ENCODE measurements at regions not wholly inside any gene's neighbourhood (a gene's known extent, or its start where the extent isn't known, plus 50 kb on each side); places are given as distances from the start of the nearest gene placed in this dataset.

DNA sequence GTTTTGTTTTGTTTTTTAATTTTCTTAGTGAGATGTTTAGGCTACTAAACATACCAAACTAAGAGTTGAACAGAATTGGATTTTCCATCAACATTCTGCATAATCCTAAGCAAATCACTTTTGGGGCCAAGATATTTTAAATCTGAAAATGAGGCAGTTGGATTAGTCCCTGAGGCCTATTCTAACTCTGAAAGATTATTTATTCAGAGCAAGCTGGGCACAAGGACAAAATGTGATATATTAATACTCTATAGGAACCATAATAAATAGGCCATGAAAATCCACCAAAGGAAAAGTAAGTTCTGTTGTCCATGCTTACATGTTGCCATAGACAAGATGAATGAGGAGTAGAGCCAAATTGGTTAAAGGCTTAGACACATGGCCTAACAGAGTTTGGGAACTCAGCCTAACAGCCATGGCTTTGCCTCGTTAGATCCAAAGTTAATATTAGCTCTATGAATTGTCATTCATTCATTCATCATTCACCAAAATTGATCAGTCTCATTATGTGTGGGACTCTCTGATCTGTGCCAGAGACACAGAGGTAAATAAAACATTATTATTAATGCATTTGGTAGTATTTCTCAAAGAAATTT, 183.5 kb downstream of the SCG2 start:
- TF ChIP-seq, protein P1, sequence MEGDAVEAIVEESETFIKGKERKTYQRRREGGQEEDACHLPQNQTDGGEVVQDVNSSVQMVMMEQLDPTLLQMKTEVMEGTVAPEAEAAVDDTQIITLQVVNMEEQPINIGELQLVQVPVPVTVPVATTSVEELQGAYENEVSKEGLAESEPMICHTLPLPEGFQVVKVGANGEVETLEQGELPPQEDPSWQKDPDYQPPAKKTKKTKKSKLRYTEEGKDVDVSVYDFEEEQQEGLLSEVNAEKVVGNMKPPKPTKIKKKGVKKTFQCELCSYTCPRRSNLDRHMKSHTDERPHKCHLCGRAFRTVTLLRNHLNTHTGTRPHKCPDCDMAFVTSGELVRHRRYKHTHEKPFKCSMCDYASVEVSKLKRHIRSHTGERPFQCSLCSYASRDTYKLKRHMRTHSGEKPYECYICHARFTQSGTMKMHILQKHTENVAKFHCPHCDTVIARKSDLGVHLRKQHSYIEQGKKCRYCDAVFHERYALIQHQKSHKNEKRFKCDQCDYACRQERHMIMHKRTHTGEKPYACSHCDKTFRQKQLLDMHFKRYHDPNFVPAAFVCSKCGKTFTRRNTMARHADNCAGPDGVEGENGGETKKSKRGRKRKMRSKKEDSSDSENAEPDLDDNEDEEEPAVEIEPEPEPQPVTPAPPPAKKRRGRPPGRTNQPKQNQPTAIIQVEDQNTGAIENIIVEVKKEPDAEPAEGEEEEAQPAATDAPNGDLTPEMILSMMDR (IDR thresholded peaks at IDR 0.05): no peak
- TF ChIP-seq POLR2A (IDR thresholded peaks at IDR 0.05): no peak

Measured in breast epithelium (tissue), 3 donors.